ENCODE measurements at regions not wholly inside any gene's neighbourhood (a gene's known extent, or its start where the extent isn't known, plus 50 kb on each side); places are given as distances from the start of the nearest gene placed in this dataset.

GRCh38 chr13:107065036-107065435 is 497.1 kb upstream of the ARGLU1 start:
- DNase-seq, result no peak
- no peak for TF ChIP-seq POLR2A (IDR thresholded peaks at IDR 0.05)
- no peak for TF ChIP-seq CTCF (IDR thresholded peaks at IDR 0.05)
- intact Hi-C loops (cut with DNase I; ENCODE audit: low total_unique reads), result no loop called here
- no peak overlapping the region for H3K27ac ChIP-seq
- no peaks in the 10 kb centered on the region for H3K4me1 ChIP-seq
- H3K36me3 ChIP-seq, result no peaks in the 10 kb centered on the region
- no peak overlapping the region for H3K4me3 ChIP-seq
- no peaks in the 10 kb centered on the region for H3K27me3 ChIP-seq
- H3K9me3 ChIP-seq, result no peaks in the 10 kb centered on the region

- DNase-seq, result no peak
- no peaks in the 10 kb centered on the region for H3K9me3 ChIP-seq
- H3K27ac ChIP-seq, result no peak overlapping the region
- H3K4me3 ChIP-seq, result no peak overlapping the region
- no peaks in the 10 kb centered on the region for H3K4me1 ChIP-seq
- no peaks in the 10 kb centered on the region for H3K27me3 ChIP-seq
- no peak for TF ChIP-seq POLR2A (IDR thresholded peaks at IDR 0.05)
- TF ChIP-seq CTCF (IDR thresholded peaks at IDR 0.05), result no peak
- intact Hi-C loops (cut with DNase I; ENCODE audit: low total_unique reads), result no loop called here
- no peaks in the 10 kb centered on the region for H3K36me3 ChIP-seq
Observed at GRCh38 chr13:107057028-107057631, 489.2 kb upstream of the ARGLU1 start.

- DNase-seq, result no peak
- H3K4me1 ChIP-seq, result no peaks in the 10 kb centered on the region
- intact Hi-C loops (cut with DNase I; ENCODE audit: low total_unique reads), result no loop called here
- H3K27me3 ChIP-seq, result no peaks in the 10 kb centered on the region
- H3K9me3 ChIP-seq, result no peaks in the 10 kb centered on the region
- TF ChIP-seq POLR2A (IDR thresholded peaks at IDR 0.05) (no peak), CTCF (IDR thresholded peaks at IDR 0.05) (no peak)
- no peaks in the 10 kb centered on the region for H3K36me3 ChIP-seq
- no peak overlapping the region for H3K4me3 ChIP-seq
- H3K27ac ChIP-seq, result peak overlapping the region in 1 of 2 donors; percentile 3
Observed at GRCh38 chr13:107043021-107043956, 475.4 kb upstream of the ARGLU1 start.

GRCh38 chr13:107035778-107036177 is 467.8 kb upstream of the ARGLU1 start:
- Histone ChIP-seq H3K27ac (no peak overlapping the region), H3K4me1 (no peaks in the 10 kb centered on the region), H3K4me3 (no peak overlapping the region), H3K9me3 (no peaks in the 10 kb centered on the region), H3K36me3 (no peaks in the 10 kb centered on the region), H3K27me3 (no peaks in the 10 kb centered on the region)
- intact Hi-C loops (cut with DNase I; ENCODE audit: low total_unique reads), result no loop called here
- no peak for TF ChIP-seq POLR2A (IDR thresholded peaks at IDR 0.05)
- no peak for TF ChIP-seq CTCF (IDR thresholded peaks at IDR 0.05)
- no peak for DNase-seq

GRCh38 chr13:107035186-107035585 is 467.2 kb upstream of the ARGLU1 start:
- Histone ChIP-seq H3K4me3 (no peak overlapping the region), H3K27me3 (no peaks in the 10 kb centered on the region), H3K4me1 (no peaks in the 10 kb centered on the region), H3K9me3 (no peaks in the 10 kb centered on the region), H3K27ac (no peak overlapping the region), H3K36me3 (no peaks in the 10 kb centered on the region)
- DNase-seq, result no peak
- no peak for TF ChIP-seq POLR2A (IDR thresholded peaks at IDR 0.05)
- TF ChIP-seq CTCF (IDR thresholded peaks at IDR 0.05), result no peak
- intact Hi-C loops (cut with DNase I; ENCODE audit: low total_unique reads), result no loop called here
